NT2/D1 (cell line): ENCODE measurements at regions not wholly inside any gene's neighbourhood (a gene's known extent, or its start where the extent isn't known, plus 50 kb on each side); places are given as distances from the start of the nearest gene placed in this dataset.

Source experiments
- SUZ12 ChIP-seq: IDR thresholded peaks from 2 replicates; pipeline ENCODE4 v1.6.1; 2011; ENCODE audit not compliant: insufficient read length, insufficient read depth; ENCODE audit errors: extremely low read depth
- ZNF274 ChIP-seq: IDR thresholded peaks from 2 replicates; pipeline ENCODE4 v1.6.1; 2011; ENCODE audit warnings: mild to moderate bottlenecking, low read depth, low read length

DNA sequence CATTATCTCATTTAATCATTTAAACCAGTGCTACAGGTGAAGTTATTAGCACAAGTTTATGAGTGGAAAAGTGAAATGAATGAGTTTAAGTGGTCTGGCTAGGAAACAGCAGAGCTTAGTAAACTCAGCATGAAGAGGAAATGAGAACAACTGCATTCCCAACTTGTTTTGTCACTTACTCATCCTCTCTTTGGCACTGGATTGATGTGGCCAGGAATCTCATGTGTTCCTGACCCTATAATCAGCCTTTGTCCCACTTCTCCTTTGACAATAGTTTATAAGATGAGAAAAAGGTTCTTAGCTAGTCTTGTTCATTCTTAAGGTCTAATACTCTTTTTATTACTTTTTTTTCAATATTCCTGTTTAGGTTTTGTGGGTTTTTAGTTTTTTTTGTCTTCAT is 559.2 kb upstream of the TLE4 start:
- no peak for TF ChIP-seq ZNF274
- no peak for TF ChIP-seq SUZ12
